ENCODE measurements at regions not wholly inside any gene's neighbourhood (a gene's known extent, or its start where the extent isn't known, plus 50 kb on each side); places are given as distances from the start of the nearest gene placed in this dataset.
A peak's percentile ranks its signal among the peaks of the same experiment; 100 is the strongest.

- peak; percentile 5 for DNase-seq
Measured at GRCh38 chr13:67877031-67877430, 646.9 kb upstream of the PCDH9 start.

GRCh38 chr13:67867206-67867605, 637.1 kb upstream of the PCDH9 start:
- no peak for DNase-seq

- DNase-seq, result no peak
Measured at GRCh38 chr13:67860315-67860714, 630.2 kb upstream of the PCDH9 start.

GRCh38 chr13:67859904-67860303, 629.8 kb upstream of the PCDH9 start:
- DNase-seq, result no peak

GRCh38 chr13:67857581-67858310, 627.6 kb upstream of the PCDH9 start:
- DNase-seq, result no peak

GRCh38 chr13:67856955-67857354, 626.8 kb upstream of the PCDH9 start:
- DNase-seq, result no peak

GRCh38 chr13:67855741-67856238, 625.7 kb upstream of the PCDH9 start:
- DNase-seq, result no peak

GRCh38 chr13:67854990-67855389, 624.9 kb upstream of the PCDH9 start:
- DNase-seq, result no peak

GRCh38 chr13:67844574-67844973, 614.4 kb upstream of the PCDH9 start:
- no peak for DNase-seq

- DNase-seq, result no peak
Measured at GRCh38 chr13:67841071-67841470, 610.9 kb upstream of the PCDH9 start.

- DNase-seq, result no peak
Measured at GRCh38 chr13:67833564-67833963, 603.4 kb upstream of the PCDH9 start.

- no peak for DNase-seq
Measured at GRCh38 chr13:67829641-67830040, 599.5 kb upstream of the PCDH9 start.

GRCh38 chr13:67827992-67828391, 597.9 kb upstream of the PCDH9 start:
- no peak for DNase-seq

GRCh38 chr13:67821606-67822005, 591.5 kb upstream of the PCDH9 start:
- DNase-seq, result no peak

GRCh38 chr13:67806796-67807195, 576.7 kb upstream of the PCDH9 start:
- DNase-seq, result no peak

GRCh38 chr13:67803118-67803517, 573.0 kb upstream of the PCDH9 start:
- no peak for DNase-seq

- DNase-seq, result no peak
Measured at GRCh38 chr13:67792151-67792676, 562.1 kb upstream of the PCDH9 start.

GRCh38 chr13:67791047-67791446, 560.9 kb upstream of the PCDH9 start:
- no peak for DNase-seq

GRCh38 chr13:67776151-67776550, 546.0 kb upstream of the PCDH9 start:
- no peak for DNase-seq

- DNase-seq, result no peak
Measured at GRCh38 chr13:67775359-67775758, 545.2 kb upstream of the PCDH9 start.

- DNase-seq, result peak; percentile 12
Measured at GRCh38 chr13:67772807-67773453, 542.8 kb upstream of the PCDH9 start.

GRCh38 chr13:67771106-67771505, 541.0 kb upstream of the PCDH9 start:
- DNase-seq, result no peak

- no peak for DNase-seq
Measured at GRCh38 chr13:67769987-67770341, 539.8 kb upstream of the PCDH9 start.
